CD4-positive, alpha-beta T cell treated with Interleukin-15 for 4 hours (primary cell): ENCODE measurements at regions not wholly inside any gene's neighbourhood (a gene's known extent, or its start where the extent isn't known, plus 50 kb on each side); places are given as distances from the start of the nearest gene placed in this dataset.
"Not testable (repeated sequence)": the region's sequence is repeated elsewhere in the genome, so short reads cannot be mapped to it uniquely, and the experiment has no call there.

Experiments
- DNase-seq: peaks from one replicate; pipeline ENCODE4 v3.0.0-alpha.2; 2020; ENCODE audit warnings: low spot score

DNA sequence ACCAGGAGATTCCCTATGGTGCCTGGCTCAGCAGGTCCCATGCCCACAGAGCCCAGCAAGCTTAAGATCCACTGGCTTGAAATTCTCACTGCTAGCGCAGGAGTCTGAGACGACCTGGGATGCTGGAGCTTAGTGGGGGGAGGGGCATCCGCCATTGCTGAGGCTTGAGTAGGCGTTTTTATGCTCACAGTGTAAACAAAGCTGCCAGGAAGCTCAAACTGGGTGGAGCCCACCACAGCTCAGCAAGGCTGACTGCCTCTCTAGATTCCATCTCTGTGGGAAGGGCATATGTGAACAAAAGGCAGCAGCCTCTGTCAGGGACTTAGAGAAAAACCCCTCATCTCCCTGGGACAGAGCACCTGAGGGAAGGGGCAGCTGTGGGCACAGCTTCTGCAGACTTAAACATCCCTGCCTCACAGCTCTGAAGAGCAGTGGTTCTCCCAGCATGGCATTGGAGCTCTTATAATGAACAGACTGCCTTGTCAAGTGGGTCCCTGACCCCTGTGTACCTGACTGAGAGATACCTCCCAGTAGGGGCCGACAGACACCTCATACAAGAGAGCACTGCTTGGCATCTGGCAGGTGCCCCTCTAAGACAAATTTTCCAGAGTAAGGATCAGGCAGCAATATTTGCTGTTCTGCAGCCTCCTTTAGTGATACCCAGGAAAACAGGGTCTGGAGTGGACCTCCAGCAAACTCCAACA is 231.5 kb upstream of the SETMAR start:
- no peak for DNase-seq

- not testable (repeated sequence) for DNase-seq
Measured at GRCh38 chr3:4077278-4077677, 225.9 kb upstream of the SETMAR start.

DNA sequence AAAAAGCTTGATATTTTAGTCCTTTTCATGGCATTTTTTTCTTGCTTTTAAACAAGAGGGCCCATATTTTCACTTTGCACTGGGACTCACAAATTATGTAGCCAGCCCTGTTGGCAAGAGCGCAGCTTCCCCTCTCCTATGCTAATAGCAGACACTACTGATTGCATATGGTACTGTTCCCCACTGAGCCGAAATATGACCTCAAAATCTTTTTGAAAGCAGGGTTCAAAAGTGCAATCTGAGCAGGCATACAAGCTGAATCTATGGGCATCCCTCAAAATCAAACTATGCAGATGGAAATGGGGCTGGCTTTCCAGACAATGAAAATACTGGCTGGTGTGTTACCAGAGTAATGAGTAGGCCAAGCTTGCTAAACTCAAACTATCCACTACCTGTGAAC is 225.2 kb upstream of the SETMAR start:
- no peak for DNase-seq

DNA sequence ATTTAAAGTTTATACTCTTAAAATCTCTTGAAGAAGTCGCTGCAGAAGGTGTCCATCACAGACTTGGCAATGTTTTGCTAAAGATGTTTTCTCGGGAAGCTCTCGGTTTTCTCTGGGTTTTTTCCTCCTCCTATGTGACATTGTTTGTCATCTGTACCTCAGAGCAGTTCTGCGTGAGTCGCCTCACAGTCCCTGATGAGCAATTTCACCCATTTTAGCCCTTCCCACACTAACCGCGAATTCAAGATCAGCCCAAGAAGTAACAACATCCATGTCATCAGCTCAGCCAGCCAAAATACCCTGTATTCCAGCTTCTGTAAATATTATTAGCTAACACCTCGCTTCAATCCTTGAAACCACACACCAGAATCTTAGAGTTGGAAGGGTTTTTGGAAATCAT is 224.3 kb upstream of the SETMAR start:
- no peak for DNase-seq

DNA sequence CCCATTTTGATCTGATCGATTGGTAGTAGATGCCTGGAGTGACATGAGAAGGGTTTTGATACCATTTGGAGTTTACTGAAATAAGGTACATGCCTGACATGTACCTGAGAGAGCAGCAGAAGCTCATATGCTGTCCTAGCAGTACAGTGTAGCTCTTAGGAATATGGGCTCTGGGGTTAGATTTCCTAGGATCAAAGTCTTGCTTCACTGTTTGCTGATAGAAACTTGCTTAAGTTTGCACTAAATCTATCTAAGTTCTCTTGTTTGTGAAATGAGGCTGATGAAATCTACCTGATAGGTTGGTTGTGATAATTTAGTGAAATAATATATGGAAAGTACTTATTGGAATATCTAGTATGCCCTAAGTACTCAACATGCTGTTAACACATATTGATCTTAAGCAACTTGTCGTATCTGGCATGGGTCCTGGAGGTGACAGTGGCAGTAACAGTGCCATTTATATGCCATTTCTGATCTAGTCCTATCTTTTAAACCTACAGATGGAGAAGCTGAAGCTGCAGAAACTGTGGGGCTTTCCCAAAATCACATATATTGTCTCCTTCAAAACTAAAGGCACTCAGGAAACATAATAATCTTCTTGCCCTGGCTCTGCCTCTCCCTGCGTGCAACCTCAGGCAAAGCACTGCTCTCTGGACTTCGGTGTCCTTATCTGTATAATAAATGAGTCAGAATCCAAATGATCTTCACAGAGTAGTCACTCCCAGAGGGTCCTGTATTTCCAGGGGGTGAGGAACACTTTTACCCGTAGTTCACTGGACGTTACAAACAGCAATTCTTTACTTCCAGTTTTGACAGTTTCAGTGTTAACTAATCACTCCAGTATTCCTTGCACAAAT is 223.6 kb upstream of the SETMAR start:
- no peak for DNase-seq

DNA sequence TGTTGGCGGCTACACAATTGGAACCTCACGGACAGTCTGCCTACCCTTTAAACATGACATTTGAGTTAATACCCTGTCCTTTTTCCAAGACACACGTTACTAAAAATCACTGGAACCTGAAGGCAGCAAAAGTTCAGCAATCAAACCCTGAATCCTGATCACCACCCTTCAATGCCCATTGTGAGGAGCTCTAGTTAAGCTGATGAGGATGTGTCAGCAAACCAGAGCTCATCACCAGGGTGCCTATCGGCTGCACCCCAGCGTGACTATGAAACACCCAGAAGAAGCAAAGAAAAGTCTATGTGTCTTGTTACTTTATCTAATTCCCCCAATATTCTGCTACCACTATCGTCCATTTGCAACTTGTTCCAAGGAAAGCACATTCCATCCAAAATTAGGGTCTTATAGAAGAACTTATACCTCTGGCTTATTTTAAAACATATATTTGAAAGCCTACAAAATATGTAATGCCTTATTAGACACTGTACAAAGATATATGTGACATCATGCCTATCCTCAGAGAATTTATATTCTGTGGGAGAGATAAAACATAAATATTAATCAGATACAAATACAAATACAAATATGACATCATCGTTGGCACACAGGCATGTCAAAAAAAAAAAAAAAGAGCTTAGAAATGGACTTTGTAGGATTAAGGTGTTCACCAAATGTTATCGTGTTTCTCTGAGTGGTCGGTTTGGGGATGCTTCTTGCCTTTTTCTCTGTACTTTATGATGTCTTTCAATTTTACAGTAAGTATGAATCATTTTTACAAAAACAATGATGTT is 219.7 kb upstream of the SETMAR start:
- no peak for DNase-seq

- no peak for DNase-seq
Measured at GRCh38 chr3:4084271-4084670, 218.9 kb upstream of the SETMAR start.

GRCh38 chr3:4086662-4087061 is 216.5 kb upstream of the SETMAR start:
- DNase-seq: not testable (repeated sequence)

DNA sequence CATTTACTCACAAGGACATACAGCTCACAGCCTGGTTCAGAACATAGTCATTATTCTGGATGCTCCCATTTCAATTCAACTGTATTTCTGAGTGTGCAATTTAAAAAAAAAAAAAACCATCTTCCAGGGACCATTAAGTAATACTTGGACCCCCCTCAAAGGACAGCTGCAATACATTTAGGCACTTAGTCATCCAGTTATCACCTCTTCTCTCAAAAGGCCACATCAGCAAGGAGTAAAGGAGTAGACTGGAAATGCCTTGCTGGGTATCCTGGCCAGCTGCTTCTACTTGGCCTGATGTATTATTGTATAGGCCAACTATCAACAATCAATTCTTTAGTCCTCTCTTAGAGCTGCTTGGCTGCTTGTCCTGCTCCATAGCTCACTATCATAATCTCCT is 211.4 kb upstream of the SETMAR start:
- DNase-seq: no peak

GRCh38 chr3:4097801-4098200 is 205.4 kb upstream of the SETMAR start:
- no peak for DNase-seq

- no peak for DNase-seq
Measured at GRCh38 chr3:4099607-4100006, 203.6 kb upstream of the SETMAR start.

- no peak for DNase-seq
Measured at GRCh38 chr3:4107430-4107829, 195.7 kb upstream of the SETMAR start.

GRCh38 chr3:4113811-4114522 is 189.2 kb upstream of the SETMAR start:
- no peak for DNase-seq

DNA sequence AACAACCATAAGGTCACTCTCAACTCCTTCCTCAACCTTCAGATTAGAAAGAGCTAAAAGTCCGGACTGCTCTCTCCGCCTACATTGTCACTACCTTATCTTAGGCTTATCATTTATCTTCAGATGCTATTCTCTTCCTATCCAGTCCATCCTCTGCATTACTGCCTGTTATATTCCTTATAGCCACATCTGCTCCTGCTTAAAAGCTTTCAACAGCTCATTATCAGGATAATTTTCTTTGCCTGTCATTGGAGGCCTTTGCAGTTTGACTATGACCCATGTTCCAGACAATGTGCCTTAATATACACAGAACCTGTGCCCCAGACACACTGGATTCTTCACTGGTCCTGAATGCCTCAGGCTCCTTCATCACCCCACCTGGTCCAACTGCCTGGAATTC is 184.1 kb upstream of the SETMAR start:
- DNase-seq: no peak

DNA sequence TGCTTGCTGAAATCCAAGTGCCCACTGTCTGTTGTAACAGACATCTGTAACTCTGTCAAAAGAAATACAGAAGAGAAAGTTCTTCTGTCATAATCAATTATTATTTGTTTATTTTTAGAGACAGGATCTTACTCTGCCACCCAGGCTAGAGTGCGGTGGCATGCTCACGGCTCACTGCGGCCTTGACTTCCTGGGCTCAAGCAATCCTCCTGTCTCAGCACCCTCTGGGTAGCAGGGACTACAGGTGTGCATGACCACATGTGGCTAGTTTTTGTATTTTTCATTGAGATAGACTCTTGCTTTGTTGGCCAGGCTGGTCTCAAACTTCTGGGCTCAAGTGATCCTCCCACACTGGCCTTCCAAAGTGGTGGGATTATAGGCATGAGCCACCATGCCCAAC is 177.6 kb upstream of the SETMAR start:
- DNase-seq: no peak

- DNase-seq: no peak
Measured at GRCh38 chr3:4138150-4138785, 164.9 kb upstream of the SETMAR start.

GRCh38 chr3:4138786-4139431 is 164.3 kb upstream of the SETMAR start:
- no peak for DNase-seq

DNA sequence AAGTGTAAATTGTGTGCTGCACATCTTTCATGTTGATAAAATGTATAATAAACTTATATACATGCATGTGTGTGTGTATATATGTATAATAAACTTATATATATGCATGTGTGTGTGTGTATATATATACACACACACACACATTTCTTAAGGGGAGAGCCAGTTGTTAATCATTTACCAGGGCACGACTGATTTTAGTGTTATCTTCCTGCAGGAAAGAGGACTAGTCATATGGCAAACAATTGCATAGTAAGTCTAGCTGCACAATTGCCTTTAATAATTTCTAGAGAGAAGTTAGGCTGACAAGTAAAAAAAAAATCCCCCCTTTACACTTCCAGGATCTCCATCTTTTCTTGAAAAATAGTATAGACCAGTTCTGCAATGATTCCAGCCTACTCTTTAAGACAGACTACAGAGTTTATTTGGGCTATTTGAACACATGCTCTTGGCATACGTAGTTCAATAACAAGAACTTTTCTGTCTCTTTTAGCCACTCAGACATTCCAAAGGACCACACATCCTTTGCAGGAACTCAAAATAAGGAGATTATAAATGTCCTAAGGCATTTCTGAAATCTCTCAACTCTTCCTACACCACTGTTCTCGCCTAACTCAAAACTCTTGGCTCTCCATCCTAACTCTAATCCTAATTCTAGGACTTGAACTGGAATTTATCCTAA is 163.6 kb upstream of the SETMAR start:
- no peak for DNase-seq

GRCh38 chr3:4140921-4141320 is 162.2 kb upstream of the SETMAR start:
- no peak for DNase-seq

DNA sequence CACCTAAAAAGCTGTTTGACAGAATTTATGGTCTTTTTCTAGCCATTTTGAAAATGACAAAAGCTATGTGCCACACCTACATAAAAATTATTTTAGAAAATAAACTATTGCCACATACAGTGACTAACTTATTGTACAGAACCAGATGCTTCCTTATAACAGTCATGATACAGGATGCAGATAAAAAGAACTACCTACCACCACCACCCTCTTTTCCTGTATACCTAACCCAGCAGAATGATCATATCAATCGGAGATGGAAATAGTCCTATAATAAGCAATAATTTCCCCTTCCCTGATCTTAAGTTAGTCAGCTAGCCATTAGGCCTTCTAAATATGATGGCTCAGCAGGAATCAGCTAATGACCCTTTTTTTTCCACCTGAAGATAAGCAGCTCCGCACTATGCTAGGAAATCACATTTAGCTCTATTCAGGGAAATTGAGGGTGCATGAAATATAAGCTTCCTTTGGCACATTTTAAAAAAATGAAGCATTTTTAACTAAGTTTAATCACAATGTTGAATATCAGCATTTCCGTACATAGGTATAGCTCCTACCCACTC is 155.5 kb upstream of the SETMAR start:
- no peak for DNase-seq
